ENCODE measurements at regions not wholly inside any gene's neighbourhood (a gene's known extent, or its start where the extent isn't known, plus 50 kb on each side); places are given as distances from the start of the nearest gene placed in this dataset.
A peak's percentile ranks its signal among the peaks of the same experiment; 100 is the strongest.

GRCh38 chr21:38747810-38748209 lies 57.9 kb upstream of the ETS2 start:
- H3K9ac ChIP-seq (ENCODE audit: insufficient read depth in 1 of 2, low read length in 2 of 2), result no peak overlapping the region
- ATAC-seq (ENCODE audit: insufficient read depth, low FRiP score), result no peak
- H3K4me1 ChIP-seq (ENCODE audit: control insufficient read depth in 5 of 5, insufficient read depth in 5 of 5, low read length in 5 of 5), result peaks cover 0 to 10% (median 4%) of the 10 kb centered on the region in 5 donors
- no peak for DNase-seq
- no peaks in the 10 kb centered on the region for H3K27me3 ChIP-seq (ENCODE audit: control insufficient read depth in 3 of 3, insufficient read depth in 3 of 3, low read length in 2 of 3)
- H3K9me3 ChIP-seq (ENCODE audit: control insufficient read depth in 4 of 4, insufficient read depth in 3 of 4, low read length in 3 of 4), result no peaks in the 10 kb centered on the region
- H3K27ac ChIP-seq (ENCODE audit: low read depth in 1 of 2, low read length in 1 of 2), result no peak overlapping the region
- WGBS, 2 donors, result 74 to 90% methylated on average over 4 of the region's 4 CpGs
- H3K36me3 ChIP-seq (ENCODE audit: control insufficient read depth in 4 of 4, insufficient read depth in 4 of 4, low read length in 4 of 4), result no peaks in the 10 kb centered on the region
- H3K4me3 ChIP-seq, result no peak overlapping the region
- no peak for TF ChIP-seq CTCF (IDR thresholded peaks at IDR 0.05; ENCODE audit: control extremely low read depth, extremely low read depth)

- no peak for TF ChIP-seq CTCF (IDR thresholded peaks at IDR 0.05; ENCODE audit: control extremely low read depth, extremely low read depth)
- H3K36me3 ChIP-seq (ENCODE audit: control insufficient read depth in 4 of 4, insufficient read depth in 4 of 4, low read length in 4 of 4), result no peaks in the 10 kb centered on the region
- H3K9ac ChIP-seq (ENCODE audit: insufficient read depth in 1 of 2, low read length in 2 of 2), result no peak overlapping the region
- H3K4me3 ChIP-seq, result no peak overlapping the region
- H3K27me3 ChIP-seq (ENCODE audit: control insufficient read depth in 3 of 3, insufficient read depth in 3 of 3, low read length in 2 of 3), result no peaks in the 10 kb centered on the region
- no peak for ATAC-seq (ENCODE audit: insufficient read depth, low FRiP score)
- peak overlapping the region in 1 of 2 donors; percentile 74 for H3K27ac ChIP-seq (ENCODE audit: low read depth in 1 of 2, low read length in 1 of 2)
- H3K4me1 ChIP-seq (ENCODE audit: control insufficient read depth in 5 of 5, insufficient read depth in 5 of 5, low read length in 5 of 5), result peaks cover 3 to 30% (median 12%) of the 10 kb centered on the region in 5 donors
- 34 to 74% methylated on average over 27 of the region's 27 CpGs for WGBS, 2 donors
- DNase-seq, result peak in 1 of 3 donors; percentile 49
- H3K9me3 ChIP-seq (ENCODE audit: control insufficient read depth in 4 of 4, insufficient read depth in 3 of 4, low read length in 3 of 4), result no peaks in the 10 kb centered on the region
Observed at GRCh38 chr21:38751379-38752050, 54.2 kb upstream of the ETS2 start.

GRCh38 chr21:38752051-38752505 lies 53.7 kb upstream of the ETS2 start:
- no peak for TF ChIP-seq CTCF (IDR thresholded peaks at IDR 0.05; ENCODE audit: control extremely low read depth, extremely low read depth)
- Histone ChIP-seq H3K27ac (ENCODE audit: low read depth in 1 of 2, low read length in 1 of 2) (no peak overlapping the region), H3K36me3 (ENCODE audit: control insufficient read depth in 4 of 4, insufficient read depth in 4 of 4, low read length in 4 of 4) (no peaks in the 10 kb centered on the region), H3K4me1 (ENCODE audit: control insufficient read depth in 5 of 5, insufficient read depth in 5 of 5, low read length in 5 of 5) (peaks cover 3 to 30% (median 12%) of the 10 kb centered on the region in 5 donors), H3K27me3 (ENCODE audit: control insufficient read depth in 3 of 3, insufficient read depth in 3 of 3, low read length in 2 of 3) (no peaks in the 10 kb centered on the region), H3K9ac (ENCODE audit: insufficient read depth in 1 of 2, low read length in 2 of 2) (no peak overlapping the region), H3K9me3 (ENCODE audit: control insufficient read depth in 4 of 4, insufficient read depth in 3 of 4, low read length in 3 of 4) (no peaks in the 10 kb centered on the region), H3K4me3 (no peak overlapping the region)
- no peak for ATAC-seq (ENCODE audit: insufficient read depth, low FRiP score)
- DNase-seq, result peak in 1 of 3 donors; percentile 28
- 61 to 77% methylated on average over 11 of the region's 11 CpGs for WGBS, 2 donors

All from lung (tissue), 11 donors.